ENCODE measurements at regions not wholly inside any gene's neighbourhood (a gene's known extent, or its start where the extent isn't known, plus 50 kb on each side); places are given as distances from the start of the nearest gene placed in this dataset.

- H3K9ac ChIP-seq: no peak overlapping the region
- H3K27me3 ChIP-seq (ENCODE audit: control insufficient read depth, insufficient read depth, low read length): no peaks in the 10 kb centered on the region
- no peak overlapping the region for H2AFZ ChIP-seq
- H3K79me2 ChIP-seq: no peaks in the 10 kb centered on the region
- no peaks in the 10 kb centered on the region for H3K4me1 ChIP-seq
- no peak overlapping the region for H3K4me2 ChIP-seq (ENCODE audit: low read length)
- no peak for TF ChIP-seq CTCF (IDR thresholded peaks at IDR 0.05)
- no peaks in the 10 kb centered on the region for H3K36me3 ChIP-seq (ENCODE audit: control insufficient read depth, insufficient read depth, low read length)
- no peak overlapping the region for H3K27ac ChIP-seq
- no peaks in the 10 kb centered on the region for H3K9me3 ChIP-seq (ENCODE audit: control insufficient read depth, low read length)
- no peak overlapping the region for H3K4me3 ChIP-seq (ENCODE audit: low read depth, low read length)
Measured at GRCh38 chr1:222081859-222082258, 340.0 kb upstream of the DUSP10 start.

- no peak overlapping the region for H3K27ac ChIP-seq
- no peak overlapping the region for H2AFZ ChIP-seq
- no peaks in the 10 kb centered on the region for H3K79me2 ChIP-seq
Measured at GRCh38 chr1:222079566-222079965, 337.7 kb upstream of the DUSP10 start.

GRCh38 chr1:222077206-222077605, 335.3 kb upstream of the DUSP10 start:
- TF ChIP-seq CTCF (IDR thresholded peaks at IDR 0.05): no peak
- no peaks in the 10 kb centered on the region for H3K9me3 ChIP-seq (ENCODE audit: control insufficient read depth, low read length)
- H3K27me3 ChIP-seq (ENCODE audit: control insufficient read depth, insufficient read depth, low read length): no peaks in the 10 kb centered on the region
- no peaks in the 10 kb centered on the region for H3K36me3 ChIP-seq (ENCODE audit: control insufficient read depth, insufficient read depth, low read length)
- no peak overlapping the region for H3K27ac ChIP-seq
- no peak overlapping the region for H3K4me2 ChIP-seq (ENCODE audit: low read length)
- H3K9ac ChIP-seq: no peak overlapping the region
- H3K79me2 ChIP-seq: no peaks in the 10 kb centered on the region
- H3K4me3 ChIP-seq (ENCODE audit: low read depth, low read length): no peak overlapping the region
- no peaks in the 10 kb centered on the region for H3K4me1 ChIP-seq
- H2AFZ ChIP-seq: no peak overlapping the region

More at GRCh38 chr1:222079566-222079965, 337.7 kb upstream of the DUSP10 start:
- Histone ChIP-seq H3K36me3 (ENCODE audit: control insufficient read depth, insufficient read depth, low read length) (no peaks in the 10 kb centered on the region), H3K4me3 (ENCODE audit: low read depth, low read length) (no peak overlapping the region), H3K4me1 (no peaks in the 10 kb centered on the region), H3K27me3 (ENCODE audit: control insufficient read depth, insufficient read depth, low read length) (no peaks in the 10 kb centered on the region), H3K4me2 (ENCODE audit: low read length) (no peak overlapping the region), H3K9ac (no peak overlapping the region), H3K9me3 (ENCODE audit: control insufficient read depth, low read length) (no peaks in the 10 kb centered on the region)
- TF ChIP-seq CTCF (IDR thresholded peaks at IDR 0.05): no peak

GRCh38 chr1:222074317-222074716, 332.4 kb upstream of the DUSP10 start:
- no peaks in the 10 kb centered on the region for H3K79me2 ChIP-seq

More at GRCh38 chr1:222074317-222074716, 332.4 kb upstream of the DUSP10 start:
- no peaks in the 10 kb centered on the region for H3K4me1 ChIP-seq
- no peak for TF ChIP-seq CTCF (IDR thresholded peaks at IDR 0.05)
- no peak overlapping the region for H2AFZ ChIP-seq
- no peak overlapping the region for H3K4me3 ChIP-seq (ENCODE audit: low read depth, low read length)
- H3K9me3 ChIP-seq (ENCODE audit: control insufficient read depth, low read length): no peaks in the 10 kb centered on the region
- H3K27me3 ChIP-seq (ENCODE audit: control insufficient read depth, insufficient read depth, low read length): no peaks in the 10 kb centered on the region
- no peaks in the 10 kb centered on the region for H3K36me3 ChIP-seq (ENCODE audit: control insufficient read depth, insufficient read depth, low read length)
- no peak overlapping the region for H3K27ac ChIP-seq
- H3K4me2 ChIP-seq (ENCODE audit: low read length): no peak overlapping the region
- no peak overlapping the region for H3K9ac ChIP-seq
